Astrocyte (in vitro differentiated cells and primary cell): ENCODE measurements at regions not wholly inside any gene's neighbourhood (a gene's known extent, or its start where the extent isn't known, plus 50 kb on each side); places are given as distances from the start of the nearest gene placed in this dataset.
"Not testable (repeated sequence)": the region's sequence is repeated elsewhere in the genome, so short reads cannot be mapped to it uniquely, and the experiment has no call there.

Experiments used
- EZH2 ChIP-seq: IDR thresholded peaks from 2 replicates; pipeline ENCODE4 v1.6.1; 2012; ENCODE audit warnings: mild to moderate bottlenecking, low read length, inconsistent platforms; ENCODE audit not compliant: insufficient read depth
- TF ChIP-seq, protein P1 (sequence below): IDR thresholded peaks from 2 replicates; pipeline ENCODE4 v1.5.1; 2011; ENCODE audit warnings: low read depth, mild to moderate bottlenecking, inconsistent platforms, low read length, moderate library complexity; ENCODE audit not compliant: insufficient read depth

DNA sequence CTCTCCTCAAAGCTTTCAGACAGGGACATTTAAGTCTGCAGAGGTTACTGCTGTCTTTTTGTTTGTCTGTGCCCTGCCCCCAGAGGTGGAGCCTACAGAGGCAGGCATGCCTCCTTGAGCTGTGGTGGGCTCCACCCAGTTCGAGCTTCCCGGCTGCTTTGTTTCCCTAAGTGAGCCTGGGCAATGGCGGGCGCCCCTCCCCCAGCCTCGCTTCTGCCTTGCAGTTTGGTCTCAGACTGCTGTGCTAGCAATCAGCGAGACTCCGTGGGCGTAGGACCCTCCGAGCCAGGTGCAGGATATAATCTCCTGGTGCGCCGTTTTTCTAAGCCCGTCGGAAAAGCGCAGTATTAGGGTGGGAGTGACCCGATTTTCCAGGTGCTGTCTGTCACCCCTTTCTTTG is 78.7 kb downstream of the DYNAP start:
- TF ChIP-seq, protein P1, sequence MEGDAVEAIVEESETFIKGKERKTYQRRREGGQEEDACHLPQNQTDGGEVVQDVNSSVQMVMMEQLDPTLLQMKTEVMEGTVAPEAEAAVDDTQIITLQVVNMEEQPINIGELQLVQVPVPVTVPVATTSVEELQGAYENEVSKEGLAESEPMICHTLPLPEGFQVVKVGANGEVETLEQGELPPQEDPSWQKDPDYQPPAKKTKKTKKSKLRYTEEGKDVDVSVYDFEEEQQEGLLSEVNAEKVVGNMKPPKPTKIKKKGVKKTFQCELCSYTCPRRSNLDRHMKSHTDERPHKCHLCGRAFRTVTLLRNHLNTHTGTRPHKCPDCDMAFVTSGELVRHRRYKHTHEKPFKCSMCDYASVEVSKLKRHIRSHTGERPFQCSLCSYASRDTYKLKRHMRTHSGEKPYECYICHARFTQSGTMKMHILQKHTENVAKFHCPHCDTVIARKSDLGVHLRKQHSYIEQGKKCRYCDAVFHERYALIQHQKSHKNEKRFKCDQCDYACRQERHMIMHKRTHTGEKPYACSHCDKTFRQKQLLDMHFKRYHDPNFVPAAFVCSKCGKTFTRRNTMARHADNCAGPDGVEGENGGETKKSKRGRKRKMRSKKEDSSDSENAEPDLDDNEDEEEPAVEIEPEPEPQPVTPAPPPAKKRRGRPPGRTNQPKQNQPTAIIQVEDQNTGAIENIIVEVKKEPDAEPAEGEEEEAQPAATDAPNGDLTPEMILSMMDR = not testable (repeated sequence)
- TF ChIP-seq EZH2 = not testable (repeated sequence)
